Endothelial cell of umbilical vein (primary cell): ENCODE measurements at regions not wholly inside any gene's neighbourhood (a gene's known extent, or its start where the extent isn't known, plus 50 kb on each side); places are given as distances from the start of the nearest gene placed in this dataset.

ENCODE experiments used
- EZH2 ChIP-seq: IDR thresholded peaks from 2 replicates; pipeline ENCODE4 v1.6.1; 2012; ENCODE audit warnings: borderline replicate concordance, low read depth, mild to moderate bottlenecking, moderate library complexity, low read length, inconsistent platforms; ENCODE audit not compliant: severe bottlenecking
- MYC ChIP-seq: IDR thresholded peaks from one replicate; pipeline ENCODE4 v1.6.1; 2011; ENCODE audit warnings: mild to moderate bottlenecking, low read depth, low read length
- TF ChIP-seq, protein P1 (sequence below), 2 donors: IDR thresholded peaks; 1 replicate in 1 of 2; 2 replicates in 1 of 2; pipeline ENCODE4 v1.5.1; 2011; ENCODE audit warnings: low read length in 2 of 2, mild to moderate bottlenecking in 2 of 2, moderate library complexity in 2 of 2, control low read depth in 1 of 2, inconsistent platforms in 1 of 2, low read depth in 1 of 2; ENCODE audit not compliant: insufficient read depth in 1 of 2; ENCODE audit errors: extremely low read depth in 1 of 2

DNA sequence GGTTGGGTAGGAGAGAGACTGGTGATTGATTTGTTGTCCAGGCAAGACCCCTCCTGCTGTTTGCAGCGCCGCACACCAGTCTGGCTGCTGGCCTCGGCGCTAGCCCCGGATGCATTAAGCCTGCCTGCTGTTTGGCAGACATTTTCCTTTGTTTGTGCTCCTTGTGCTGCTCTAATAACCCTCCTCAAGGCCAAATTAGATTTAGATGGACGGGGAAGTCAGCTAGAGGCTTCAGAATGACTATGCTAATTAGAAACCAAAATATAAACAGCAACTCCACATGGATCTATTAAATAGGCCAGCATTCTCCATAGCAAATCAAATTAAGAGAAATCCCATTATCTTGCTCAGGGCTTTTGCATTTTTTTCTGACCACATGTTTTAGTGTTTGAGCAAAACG is 445.2 kb downstream of the SQOR start:
- TF ChIP-seq, protein P1, sequence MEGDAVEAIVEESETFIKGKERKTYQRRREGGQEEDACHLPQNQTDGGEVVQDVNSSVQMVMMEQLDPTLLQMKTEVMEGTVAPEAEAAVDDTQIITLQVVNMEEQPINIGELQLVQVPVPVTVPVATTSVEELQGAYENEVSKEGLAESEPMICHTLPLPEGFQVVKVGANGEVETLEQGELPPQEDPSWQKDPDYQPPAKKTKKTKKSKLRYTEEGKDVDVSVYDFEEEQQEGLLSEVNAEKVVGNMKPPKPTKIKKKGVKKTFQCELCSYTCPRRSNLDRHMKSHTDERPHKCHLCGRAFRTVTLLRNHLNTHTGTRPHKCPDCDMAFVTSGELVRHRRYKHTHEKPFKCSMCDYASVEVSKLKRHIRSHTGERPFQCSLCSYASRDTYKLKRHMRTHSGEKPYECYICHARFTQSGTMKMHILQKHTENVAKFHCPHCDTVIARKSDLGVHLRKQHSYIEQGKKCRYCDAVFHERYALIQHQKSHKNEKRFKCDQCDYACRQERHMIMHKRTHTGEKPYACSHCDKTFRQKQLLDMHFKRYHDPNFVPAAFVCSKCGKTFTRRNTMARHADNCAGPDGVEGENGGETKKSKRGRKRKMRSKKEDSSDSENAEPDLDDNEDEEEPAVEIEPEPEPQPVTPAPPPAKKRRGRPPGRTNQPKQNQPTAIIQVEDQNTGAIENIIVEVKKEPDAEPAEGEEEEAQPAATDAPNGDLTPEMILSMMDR (IDR thresholded peaks at IDR 0.05; ENCODE audit: extremely low read depth in 1 of 2, insufficient read depth in 1 of 2, low read depth in 1 of 2, low read length in 2 of 2) = no peak
- TF ChIP-seq MYC = no peak
- no peak for TF ChIP-seq EZH2
